GM18519 (cell line): ENCODE measurements at regions not wholly inside any gene's neighbourhood (a gene's known extent, or its start where the extent isn't known, plus 50 kb on each side); places are given as distances from the start of the nearest gene placed in this dataset.
"Not testable (repeated sequence)": the region's sequence is repeated elsewhere in the genome, so short reads cannot be mapped to it uniquely, and the experiment has no call there.

Experiments used
- ATAC-seq: cut with Tn5 transposase; IDR thresholded peaks from one replicate; pipeline ENCODE4 v1.9.1; 2021; ENCODE audit warnings: mild to moderate bottlenecking, moderate library complexity; ENCODE audit not compliant: unreplicated experiment, low FRiP score

DNA sequence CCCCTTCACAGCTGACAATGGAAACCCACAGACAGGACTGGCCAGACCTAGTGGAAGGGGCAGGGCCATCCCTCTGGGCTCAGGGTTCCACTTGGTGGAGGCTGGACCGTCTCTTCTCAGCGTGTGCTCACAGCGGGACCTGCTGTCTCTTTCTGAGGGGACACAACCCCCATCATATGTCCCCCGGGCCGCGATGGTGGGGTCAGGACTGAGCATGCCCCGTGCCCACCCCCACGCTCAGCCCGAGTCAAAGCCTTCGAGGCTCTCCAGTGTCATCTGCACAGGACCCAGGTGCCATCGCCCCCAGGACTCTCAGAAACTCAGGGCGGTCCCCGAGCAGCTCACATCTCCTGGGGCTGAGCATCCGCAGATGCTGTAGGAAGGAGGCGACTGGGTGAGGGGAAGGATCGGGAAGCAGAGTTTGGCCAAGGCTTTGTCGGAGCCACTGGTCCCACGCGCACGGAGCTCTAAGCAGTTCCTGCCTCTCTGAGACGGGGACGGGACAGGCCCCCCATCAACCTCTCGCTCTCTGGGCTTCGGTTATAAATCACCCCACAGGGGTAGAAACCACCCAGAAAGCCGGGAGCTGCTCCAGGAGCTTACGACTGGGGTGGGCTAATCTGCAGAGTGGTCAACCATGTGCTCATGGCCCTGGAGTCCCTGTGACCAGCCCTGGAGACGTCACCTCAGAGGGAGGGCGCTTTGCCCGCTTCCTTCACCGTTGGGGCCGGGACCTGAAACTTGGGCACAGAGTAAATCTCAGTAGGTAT lies 183.4 kb upstream of the SULF2 start:
- no peak for ATAC-seq

DNA sequence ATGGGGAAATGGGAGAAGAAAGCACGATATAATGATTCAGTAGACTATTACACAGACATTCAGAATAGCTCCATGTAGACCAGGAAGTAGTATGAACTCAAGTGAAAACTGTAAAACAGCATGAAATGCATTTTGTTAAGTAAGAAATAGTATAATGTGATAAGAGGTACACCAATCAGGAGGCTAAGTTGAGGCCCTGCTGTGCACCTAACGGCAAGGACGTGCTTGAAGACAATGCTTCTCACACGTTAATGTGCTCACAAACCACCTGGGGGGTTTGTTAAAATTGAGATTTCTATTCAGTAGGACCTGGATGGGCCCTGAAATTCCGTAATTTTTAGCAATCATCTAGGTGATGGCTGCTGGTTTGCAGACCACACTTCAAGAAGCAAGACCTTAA lies 178.9 kb upstream of the SULF2 start:
- ATAC-seq, result no peak

GRCh38 chr20:47963022-47963421 lies 177.7 kb upstream of the SULF2 start:
- ATAC-seq, result no peak

DNA sequence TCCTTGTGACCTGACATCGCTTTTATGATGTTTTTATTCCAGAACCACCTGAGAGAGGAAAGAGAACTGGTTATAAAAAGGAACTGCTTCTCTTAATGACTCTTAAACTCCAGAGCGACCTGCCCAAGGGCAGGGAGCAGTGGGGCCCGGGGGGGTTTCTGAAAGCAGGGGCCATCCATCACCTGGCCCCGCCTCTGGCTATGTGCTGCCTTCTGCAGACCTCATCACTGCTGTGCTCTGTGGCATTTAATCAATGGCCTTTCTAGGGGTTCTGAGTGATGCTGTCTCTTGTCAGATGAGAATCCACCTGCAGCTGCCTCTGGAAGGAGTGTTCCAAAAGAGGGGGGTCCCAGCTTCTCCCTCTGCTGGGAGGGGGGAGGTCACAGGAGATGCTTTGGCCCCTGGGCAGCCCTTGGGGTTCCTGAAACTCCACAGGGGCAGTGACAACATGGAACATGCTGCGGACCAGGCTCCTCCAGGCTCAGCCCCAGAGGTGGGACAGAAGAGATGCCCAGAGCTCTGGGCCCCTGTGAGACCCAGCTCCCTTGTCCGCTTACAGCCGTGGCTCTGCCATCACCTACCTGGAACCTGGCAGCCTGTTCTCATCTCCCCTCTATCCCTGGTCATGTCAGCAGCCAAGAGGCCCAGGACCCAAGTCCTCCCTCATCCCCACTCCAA lies 177.1 kb upstream of the SULF2 start:
- ATAC-seq, result no peak

- ATAC-seq, result no peak
Measured at GRCh38 chr20:47960769-47961541, 175.7 kb upstream of the SULF2 start.

- ATAC-seq, result no peak
Measured at GRCh38 chr20:47960277-47960676, 175.0 kb upstream of the SULF2 start.

GRCh38 chr20:47957989-47958801 lies 172.9 kb upstream of the SULF2 start:
- ATAC-seq, result not testable (repeated sequence)

GRCh38 chr20:47957135-47957534 lies 171.9 kb upstream of the SULF2 start:
- ATAC-seq, result no peak

- no peak for ATAC-seq
Measured at GRCh38 chr20:47956268-47956995, 171.2 kb upstream of the SULF2 start.

DNA sequence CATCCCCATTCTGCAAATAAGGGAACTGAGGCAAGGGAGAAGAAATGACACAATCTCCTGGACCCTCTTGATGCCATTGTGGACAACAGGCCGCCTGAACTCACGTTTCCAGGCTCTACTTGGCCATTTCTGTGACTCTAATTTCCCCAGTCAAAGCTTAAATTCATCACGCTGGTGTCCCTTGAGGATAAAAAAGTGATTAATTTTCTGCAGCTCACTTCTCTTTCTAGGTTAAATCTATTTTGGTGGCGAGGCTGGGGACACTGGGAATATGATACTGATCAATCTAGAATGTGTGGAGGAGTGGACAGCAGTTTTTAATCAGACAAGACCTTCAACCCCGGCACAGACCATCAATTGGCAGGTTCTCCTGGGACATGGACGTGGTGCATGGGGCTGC lies 168.2 kb upstream of the SULF2 start:
- no peak for ATAC-seq

- ATAC-seq, result no peak
Measured at GRCh38 chr20:47952023-47952564, 166.8 kb upstream of the SULF2 start.

DNA sequence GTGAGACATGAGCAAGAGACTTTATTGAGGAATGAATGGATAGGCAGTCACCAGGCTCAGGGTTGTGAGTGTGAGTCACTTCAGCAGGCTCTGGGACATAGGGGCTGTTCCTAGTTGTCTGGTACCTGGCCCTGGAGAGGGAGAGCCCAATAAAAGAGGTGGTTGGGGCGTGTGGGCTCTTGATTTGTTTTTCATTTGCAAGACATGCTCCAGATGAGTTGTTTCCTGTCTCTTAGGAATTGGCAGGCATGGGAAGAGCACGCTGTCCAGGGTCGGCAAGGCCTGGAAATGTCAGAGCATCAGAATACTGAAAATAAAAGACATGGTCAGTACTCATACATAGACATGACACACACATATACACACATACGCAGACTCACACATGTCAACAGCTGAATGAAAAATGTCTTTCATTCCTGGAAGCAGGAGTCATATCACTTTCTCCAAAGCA lies 166.3 kb upstream of the SULF2 start:
- no peak for ATAC-seq

- no peak for ATAC-seq
Measured at GRCh38 chr20:47950913-47951283, 165.6 kb upstream of the SULF2 start.

DNA sequence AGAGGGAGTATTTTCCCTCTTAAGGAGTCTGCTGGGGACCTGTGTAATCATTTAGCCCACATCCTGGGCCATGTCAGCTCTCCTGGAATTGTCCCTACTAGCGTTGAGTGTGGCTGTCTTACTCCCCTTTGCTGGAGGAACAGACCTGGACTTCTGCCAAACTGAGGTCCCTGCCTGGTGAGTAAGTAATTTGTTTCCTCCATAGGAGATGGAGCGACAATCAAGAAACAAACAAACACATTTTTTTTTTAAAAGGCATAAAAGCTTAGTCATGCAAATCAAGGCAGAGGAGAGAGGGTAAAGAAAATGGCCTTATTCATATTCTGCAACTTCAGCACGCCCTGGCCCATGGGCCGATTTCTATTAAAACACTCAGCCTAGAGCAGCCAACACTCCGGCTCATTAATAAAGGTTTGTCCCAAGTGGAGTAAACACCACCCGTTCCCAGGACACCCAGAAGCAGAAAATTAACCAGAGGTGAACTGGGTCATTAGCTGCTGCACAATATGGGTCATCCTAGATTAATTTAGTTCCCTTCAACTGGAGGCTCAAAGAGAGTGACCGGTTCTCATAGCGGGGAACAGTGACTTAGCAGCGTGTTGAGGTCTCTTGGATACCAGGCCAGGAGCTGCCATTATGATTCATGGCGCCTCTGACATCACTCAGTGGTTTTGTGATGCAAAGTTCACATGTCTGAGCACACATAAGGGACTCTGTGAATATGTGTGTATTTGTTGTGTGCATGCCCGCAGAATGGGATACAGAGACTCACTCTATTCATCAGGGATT lies 165.0 kb upstream of the SULF2 start:
- no peak for ATAC-seq

- ATAC-seq, result no peak
Measured at GRCh38 chr20:47949230-47949629, 163.9 kb upstream of the SULF2 start.

- no peak for ATAC-seq
Measured at GRCh38 chr20:47944682-47945081, 159.4 kb upstream of the SULF2 start.

GRCh38 chr20:47941869-47942268 lies 156.6 kb upstream of the SULF2 start:
- no peak for ATAC-seq

DNA sequence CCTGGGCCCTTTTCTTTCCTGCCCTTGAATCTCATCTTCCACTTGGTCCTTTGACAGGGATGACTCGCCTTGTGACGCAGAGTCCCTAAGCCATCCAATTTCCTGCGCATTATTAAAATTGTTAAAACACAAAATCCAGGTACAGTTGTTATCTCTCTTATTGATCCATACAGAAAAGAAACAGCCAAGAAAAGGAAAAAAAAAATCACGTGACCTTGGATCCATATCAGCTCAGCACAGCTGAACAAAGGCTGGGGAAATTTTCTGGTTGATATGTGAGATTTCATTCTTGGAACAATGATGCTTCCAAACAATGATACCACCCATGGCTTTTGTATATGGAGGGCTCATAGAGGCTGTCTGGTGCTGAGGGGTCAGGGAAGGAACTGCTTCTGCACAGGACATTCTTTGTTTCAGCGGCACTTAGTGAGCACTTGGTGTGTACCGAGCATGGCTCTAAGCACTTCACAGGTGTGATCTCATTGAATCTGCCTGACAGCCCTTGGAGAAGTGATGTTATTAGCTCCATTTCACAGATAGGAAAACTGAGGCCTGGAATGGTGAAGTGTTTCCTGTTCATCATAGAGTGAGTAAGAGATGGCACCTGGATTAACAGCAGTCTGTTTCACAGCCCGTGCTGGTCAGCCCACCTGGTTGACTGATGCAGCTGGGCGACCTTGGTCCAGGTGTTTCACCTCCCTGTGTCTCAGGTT lies 155.0 kb upstream of the SULF2 start:
- ATAC-seq, result no peak
